WTC11 (cell line): ENCODE measurements at regions not wholly inside any gene's neighbourhood (a gene's known extent, or its start where the extent isn't known, plus 50 kb on each side); places are given as distances from the start of the nearest gene placed in this dataset.

Experiments
- ATAC-seq: fragments of 200-7000 bp; cut with Tn5 transposase; 2 replicates; pipeline ENCODE4 v1.10.0; 2021; ENCODE audit warnings: mild to moderate bottlenecking, moderate library complexity
- CTCF ChIA-PET: fragments of 300-600 bp; sonication (Branson Sonifier 250); formaldehyde crosslinking; loops from one replicate; lab custom pipeline; 2021; ENCODE audit warnings: antibody characterized with exemption; lab: Charles Lee
- POLR2A ChIA-PET: fragments of 350-600 bp; sonication (Branson Sonifier 250); formaldehyde crosslinking; loops from one replicate; lab custom pipeline; 2021; ENCODE audit warnings: antibody characterized with exemption; lab: Charles Lee
- DNase-seq: peaks from one replicate; pipeline ENCODE4 v3.0.0; 2021; ENCODE audit warnings: low spot score
- H3K27ac Mint-ChIP-seq: 2 replicates; pipeline ENCODE4 v1.8.0; 2021; ENCODE audit warnings: mixed read lengths
- H3K27me3 Mint-ChIP-seq: 2 replicates; pipeline ENCODE4 v1.8.0; 2021; ENCODE audit warnings: low read depth, mild to moderate bottlenecking, moderate library complexity, mixed read lengths
- H3K36me3 Mint-ChIP-seq: 2 replicates; pipeline ENCODE4 v1.8.0; 2021; ENCODE audit warnings: mixed read lengths
- H3K4me1 Mint-ChIP-seq: 2 replicates; pipeline ENCODE4 v1.8.0; 2022; ENCODE audit warnings: mixed read lengths
- H3K4me3 Mint-ChIP-seq: 2 replicates; pipeline ENCODE4 v1.8.0; 2021; ENCODE audit warnings: mild to moderate bottlenecking, moderate library complexity, mixed read lengths
- H3K9me3 Mint-ChIP-seq: 2 replicates; pipeline ENCODE4 v1.8.0; 2021; ENCODE audit warnings: mixed read lengths
- ARID4B ChIP-seq: sonication (generic); formaldehyde crosslinking; IDR thresholded peaks from 2 replicates; pipeline ENCODE4 v1.8.0; 2023; ENCODE audit warnings: missing genetic modification reagents, mild to moderate bottlenecking, borderline replicate concordance
- ATF3 ChIP-seq: sonication (generic); formaldehyde crosslinking; conservative IDR thresholded peaks from 2 replicates; pipeline ENCODE4 v1.8.1; 2022; ENCODE audit warnings: mild to moderate bottlenecking, missing genetic modification reagents
- CDX4 ChIP-seq: fragments of 250-450 bp; sonication (Bioruptor Pico); IDR thresholded peaks from 2 replicates; pipeline ENCODE4 v1.9.0; 2021; ENCODE audit warnings: moderate library complexity, mild to moderate bottlenecking, inconsistent platforms, borderline replicate concordance
- CREM ChIP-seq: sonication (generic); formaldehyde crosslinking; IDR thresholded peaks from 2 replicates; pipeline ENCODE4 v1.8.1; 2022; ENCODE audit warnings: mild to moderate bottlenecking, missing genetic modification reagents, moderate library complexity
- CTCF ChIP-seq: fragments of 200-600 bp; IDR thresholded peaks from 2 replicates; pipeline ENCODE4 v1.8.0; 2022; ENCODE audit warnings: antibody characterized with exemption
- FOXP4 ChIP-seq: sonication (generic); formaldehyde crosslinking; IDR thresholded peaks from 2 replicates; pipeline ENCODE4 v1.8.0; 2022; ENCODE audit warnings: mild to moderate bottlenecking, missing genetic modification reagents
- HMGA2 ChIP-seq: fragments of 250-450 bp; sonication (Bioruptor Pico); IDR thresholded peaks from 2 replicates; pipeline ENCODE4 v1.4.0; 2021; ENCODE audit warnings: mild to moderate bottlenecking, moderate library complexity
- JUN ChIP-seq: sonication (generic); formaldehyde crosslinking; IDR thresholded peaks from 2 replicates; pipeline ENCODE4 v1.8.0; 2023; ENCODE audit warnings: mild to moderate bottlenecking, missing genetic modification reagents
- MLX ChIP-seq: sonication (generic); formaldehyde crosslinking; IDR thresholded peaks from 2 replicates; pipeline ENCODE4 v1.8.1; 2023; ENCODE audit warnings: mild to moderate bottlenecking, missing genetic modification reagents, moderate library complexity
- NFATC4 ChIP-seq: fragments of 250-450 bp; sonication (Bioruptor Pico); IDR thresholded peaks from 2 replicates; pipeline ENCODE4 v1.9.0; 2021; ENCODE audit warnings: mild to moderate bottlenecking
- NR3C1 ChIP-seq: sonication (generic); formaldehyde crosslinking; conservative IDR thresholded peaks from 2 replicates; pipeline ENCODE4 v1.8.1; 2023; ENCODE audit warnings: low read depth, mild to moderate bottlenecking, missing genetic modification reagents
- OVOL2 ChIP-seq: fragments of 250-450 bp; sonication (Bioruptor Pico); IDR thresholded peaks from 2 replicates; pipeline ENCODE4 v1.9.0; 2021; ENCODE audit warnings: mild to moderate bottlenecking, borderline replicate concordance
- RORB ChIP-seq: fragments of 250-450 bp; sonication (Bioruptor Pico); IDR thresholded peaks from 2 replicates; pipeline ENCODE4 v1.9.0; 2021; ENCODE audit warnings: mild to moderate bottlenecking
- SMAD4 ChIP-seq: sonication (generic); formaldehyde crosslinking; IDR thresholded peaks from 2 replicates; pipeline ENCODE4 v1.8.0; 2022; ENCODE audit warnings: mild to moderate bottlenecking, missing genetic modification reagents
- STAT6 ChIP-seq: sonication (generic); formaldehyde crosslinking; conservative IDR thresholded peaks from 2 replicates; pipeline ENCODE4 v1.8.1; 2023; ENCODE audit warnings: mild to moderate bottlenecking, low read depth, missing genetic modification reagents, moderate library complexity
- USF1 ChIP-seq: sonication (generic); formaldehyde crosslinking; IDR thresholded peaks from 2 replicates; pipeline ENCODE4 v1.8.0; 2022; ENCODE audit warnings: mild to moderate bottlenecking, missing genetic modification reagents
- ZBTB43 ChIP-seq: sonication (generic); formaldehyde crosslinking; IDR thresholded peaks from 2 replicates; pipeline ENCODE4 v1.8.1; 2023; ENCODE audit warnings: mild to moderate bottlenecking, missing genetic modification reagents
- ZNF121 ChIP-seq: sonication (generic); formaldehyde crosslinking; IDR thresholded peaks from 2 replicates; pipeline ENCODE4 v1.8.0; 2023; ENCODE audit warnings: missing genetic modification reagents
- ZNF263 ChIP-seq: sonication (generic); formaldehyde crosslinking; IDR thresholded peaks from 2 replicates; pipeline ENCODE4 v1.8.1; 2022; ENCODE audit warnings: low read depth, mild to moderate bottlenecking, moderate library complexity, missing genetic modification reagents
- ZNF423 ChIP-seq: fragments of 250-450 bp; sonication (Bioruptor Pico); IDR thresholded peaks from 2 replicates; pipeline ENCODE4 v2.1.2; 2022; ENCODE audit warnings: mild to moderate bottlenecking, moderate library complexity

- no peak overlapping the region for H3K4me3 Mint-ChIP-seq
- no peaks in the 10 kb centered on the region for H3K27me3 Mint-ChIP-seq
- DNase-seq (no peak), ATAC-seq (no peak)
- peaks cover 7% of the 10 kb centered on the region for H3K9me3 Mint-ChIP-seq
- ChIA-PET CTCF (interaction anchor here (0.9 kb wide), 1 partner anchor 84 kb away, joined by 3 read pairs; no protein-coding TSS in a partner anchor), POLR2A (no interaction called here)
- TF ChIP-seq CTCF = no peak
- no peak for TF ChIP-seq ATF3
- no peak for TF ChIP-seq STAT6 (CRISPR knock-in tag)
- no peak for TF ChIP-seq MLX (CRISPR knock-in tag)
- no peak for TF ChIP-seq ZNF121 (CRISPR knock-in tag)
- TF ChIP-seq ZNF423 (CRISPR knock-in tag) = no peak
- no peak for TF ChIP-seq SMAD4 (CRISPR knock-in tag)
- no peak for TF ChIP-seq OVOL2 (CRISPR knock-in tag)
- TF ChIP-seq NR3C1 = no peak
- no peak for TF ChIP-seq USF1 (CRISPR knock-in tag)
- TF ChIP-seq RORB (CRISPR knock-in tag) = no peak
- no peak for TF ChIP-seq FOXP4 (CRISPR knock-in tag)
- no peak for TF ChIP-seq ARID4B (CRISPR knock-in tag)
- no peak for TF ChIP-seq JUN (CRISPR knock-in tag)
- no peak for TF ChIP-seq HMGA2
- no peak for TF ChIP-seq ZNF263 (CRISPR knock-in tag)
- TF ChIP-seq ZBTB43 (CRISPR knock-in tag) = no peak
- no peak for TF ChIP-seq NFATC4
- no peak for TF ChIP-seq CDX4
- TF ChIP-seq CREM (CRISPR knock-in tag) = no peak
- TF ChIP-seq, all 79 proteins: peak for 0
- Mint-ChIP-seq H3K27ac (no peak overlapping the region), H3K36me3 (peaks cover 9% of the 10 kb centered on the region; the same call in 1 of the 2 replicates), H3K4me1 (peaks cover 7% of the 10 kb centered on the region)
These were observed 329.6 kb downstream of the GJA1 start for GRCh38 chr6:121765060-121765459.
